ENCODE measurements at regions not wholly inside any gene's neighbourhood (a gene's known extent, or its start where the extent isn't known, plus 50 kb on each side); places are given as distances from the start of the nearest gene placed in this dataset.

- peaks cover 31% of the 10 kb centered on the region for H3K4me1 Mint-ChIP-seq
- no peak overlapping the region for H3K27ac Mint-ChIP-seq
- H3K27ac ChIP-seq, result no peak overlapping the region
- no peaks in the 10 kb centered on the region for H3K27me3 ChIP-seq
- H3K9ac ChIP-seq, result no peak overlapping the region
- H3K27me3 Mint-ChIP-seq (ENCODE audit: insufficient read depth, low read depth), result peaks cover 3% of the 10 kb centered on the region
- H3K4me3 ChIP-seq, result no peak overlapping the region
- no peaks in the 10 kb centered on the region for H3K36me3 Mint-ChIP-seq
- no peak for TF ChIP-seq EZH2phosphoT487 (IDR thresholded peaks at IDR 0.05)
- TF ChIP-seq EZH2 (IDR thresholded peaks at IDR 0.05), result no peak
- TF ChIP-seq, protein P1, sequence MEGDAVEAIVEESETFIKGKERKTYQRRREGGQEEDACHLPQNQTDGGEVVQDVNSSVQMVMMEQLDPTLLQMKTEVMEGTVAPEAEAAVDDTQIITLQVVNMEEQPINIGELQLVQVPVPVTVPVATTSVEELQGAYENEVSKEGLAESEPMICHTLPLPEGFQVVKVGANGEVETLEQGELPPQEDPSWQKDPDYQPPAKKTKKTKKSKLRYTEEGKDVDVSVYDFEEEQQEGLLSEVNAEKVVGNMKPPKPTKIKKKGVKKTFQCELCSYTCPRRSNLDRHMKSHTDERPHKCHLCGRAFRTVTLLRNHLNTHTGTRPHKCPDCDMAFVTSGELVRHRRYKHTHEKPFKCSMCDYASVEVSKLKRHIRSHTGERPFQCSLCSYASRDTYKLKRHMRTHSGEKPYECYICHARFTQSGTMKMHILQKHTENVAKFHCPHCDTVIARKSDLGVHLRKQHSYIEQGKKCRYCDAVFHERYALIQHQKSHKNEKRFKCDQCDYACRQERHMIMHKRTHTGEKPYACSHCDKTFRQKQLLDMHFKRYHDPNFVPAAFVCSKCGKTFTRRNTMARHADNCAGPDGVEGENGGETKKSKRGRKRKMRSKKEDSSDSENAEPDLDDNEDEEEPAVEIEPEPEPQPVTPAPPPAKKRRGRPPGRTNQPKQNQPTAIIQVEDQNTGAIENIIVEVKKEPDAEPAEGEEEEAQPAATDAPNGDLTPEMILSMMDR (IDR thresholded peaks at IDR 0.05), result no peak
- no peaks in the 10 kb centered on the region for H3K79me2 ChIP-seq (ENCODE audit: low read depth)
- no peaks in the 10 kb centered on the region for H3F3A ChIP-seq (ENCODE audit: low read depth)
- no peak for DNase-seq (ENCODE audit: low spot score)
- no peaks in the 10 kb centered on the region for H3K4me1 ChIP-seq
- no peaks in the 10 kb centered on the region for H3K36me3 ChIP-seq
- H3K9me3 ChIP-seq (ENCODE audit: low read depth), result no peaks in the 10 kb centered on the region
- no peaks in the 10 kb centered on the region for H3K9me3 Mint-ChIP-seq
- no peak overlapping the region for H2AFZ ChIP-seq (replicated peaks)
- H3K4me3 Mint-ChIP-seq, result no peak overlapping the region
- H3K4me2 ChIP-seq, result no peak overlapping the region
- no peaks in the 10 kb centered on the region for H4K20me1 ChIP-seq (ENCODE audit: low read depth)
Measured at GRCh38 chr2:6443061-6443823, 422.5 kb downstream of the CMPK2 start.

DNA sequence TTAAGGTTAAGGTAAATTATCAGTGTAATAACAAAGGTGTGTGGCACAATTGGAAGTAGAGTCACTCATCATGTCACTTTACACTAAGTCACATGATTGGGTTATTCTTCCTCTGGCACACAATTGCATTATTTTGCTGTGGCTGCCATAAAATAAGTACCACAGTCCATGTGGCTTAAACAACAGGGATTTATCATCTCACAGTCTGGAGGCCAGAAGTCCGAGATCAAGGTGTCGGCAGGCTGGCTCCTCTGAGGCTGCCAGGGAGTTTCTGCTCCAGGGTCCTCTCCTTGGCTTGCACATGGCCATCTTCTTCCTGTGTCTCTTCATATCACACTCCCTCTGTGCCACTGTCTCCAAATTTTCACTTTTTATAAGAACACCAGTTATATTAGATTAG is 421.2 kb downstream of the CMPK2 start:
- Histone ChIP-seq H4K20me1 (ENCODE audit: low read depth) (no peaks in the 10 kb centered on the region), H3K27ac (no peak overlapping the region), H3K4me2 (no peak overlapping the region), H2AFZ (replicated peaks) (no peak overlapping the region), H3K79me2 (ENCODE audit: low read depth) (no peaks in the 10 kb centered on the region), H3K4me3 (no peak overlapping the region), H3K9me3 (ENCODE audit: low read depth) (no peaks in the 10 kb centered on the region), H3F3A (ENCODE audit: low read depth) (no peaks in the 10 kb centered on the region), H3K27me3 (no peaks in the 10 kb centered on the region), H3K9ac (no peak overlapping the region), H3K4me1 (peaks cover 5% of the 10 kb centered on the region), H3K36me3 (no peaks in the 10 kb centered on the region)
- Mint-ChIP-seq H3K4me1 (peaks cover 44% of the 10 kb centered on the region), H3K27ac (no peak overlapping the region), H3K27me3 (ENCODE audit: insufficient read depth, low read depth) (peaks cover 3% of the 10 kb centered on the region), H3K9me3 (no peaks in the 10 kb centered on the region), H3K4me3 (no peak overlapping the region), H3K36me3 (no peaks in the 10 kb centered on the region)
- TF ChIP-seq, protein P1 (IDR thresholded peaks at IDR 0.05), result no peak
- TF ChIP-seq EZH2 (IDR thresholded peaks at IDR 0.05), result no peak
- TF ChIP-seq EZH2phosphoT487 (IDR thresholded peaks at IDR 0.05), result no peak
- no peak for DNase-seq (ENCODE audit: low spot score)

DNA sequence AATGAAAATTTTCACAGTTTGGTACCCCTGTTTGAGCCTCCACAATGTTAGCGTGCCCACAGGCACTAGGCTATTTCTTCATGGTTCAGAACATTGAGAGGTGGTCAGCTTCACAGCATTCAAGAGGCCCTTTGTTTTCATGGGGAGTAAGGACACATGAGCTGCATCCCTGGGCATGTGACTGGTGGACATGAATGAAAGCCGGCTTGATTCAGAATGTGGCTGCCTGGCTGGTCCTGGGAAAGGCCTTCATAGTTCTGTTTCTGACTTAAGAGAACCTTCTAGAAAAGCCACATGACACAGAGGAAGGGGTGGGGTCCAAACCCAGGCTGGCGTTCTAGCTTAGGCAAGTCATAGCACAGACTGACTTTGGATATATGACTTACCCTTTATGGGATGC is 420.6 kb downstream of the CMPK2 start:
- peaks cover 50% of the 10 kb centered on the region for H3K4me1 Mint-ChIP-seq
- Histone ChIP-seq H4K20me1 (ENCODE audit: low read depth) (no peaks in the 10 kb centered on the region), H2AFZ (replicated peaks) (no peak overlapping the region), H3F3A (ENCODE audit: low read depth) (no peaks in the 10 kb centered on the region), H3K27me3 (no peaks in the 10 kb centered on the region), H3K4me1 (peaks cover 8% of the 10 kb centered on the region), H3K9me3 (ENCODE audit: low read depth) (no peaks in the 10 kb centered on the region), H3K79me2 (ENCODE audit: low read depth) (no peaks in the 10 kb centered on the region), H3K36me3 (no peaks in the 10 kb centered on the region), H3K9ac (no peak overlapping the region), H3K27ac (no peak overlapping the region), H3K4me2 (no peak overlapping the region), H3K4me3 (no peak overlapping the region)
- peaks cover 3% of the 10 kb centered on the region for H3K27me3 Mint-ChIP-seq (ENCODE audit: insufficient read depth, low read depth)
- no peak overlapping the region for H3K4me3 Mint-ChIP-seq
- H3K36me3 Mint-ChIP-seq, result no peaks in the 10 kb centered on the region
- TF ChIP-seq, protein P1 (IDR thresholded peaks at IDR 0.05), result no peak
- no peak for TF ChIP-seq EZH2phosphoT487 (IDR thresholded peaks at IDR 0.05)
- TF ChIP-seq EZH2 (IDR thresholded peaks at IDR 0.05), result no peak
- no peaks in the 10 kb centered on the region for H3K9me3 Mint-ChIP-seq
- DNase-seq (ENCODE audit: low spot score), result no peak
- no peak overlapping the region for H3K27ac Mint-ChIP-seq

Measured in neural progenitor cell (in vitro differentiated cells).